Muscle layer of duodenum (tissue), 2 donors: ENCODE measurements at regions not wholly inside any gene's neighbourhood (a gene's known extent, or its start where the extent isn't known, plus 50 kb on each side); places are given as distances from the start of the nearest gene placed in this dataset.

Experiments used
- H3K27ac ChIP-seq: one replicate; pipeline ENCODE4 v1.7.0; 2013; ENCODE audit warnings: mild to moderate bottlenecking, low read length
- H3K27me3 ChIP-seq: one replicate; pipeline ENCODE4 v1.7.0; 2013; ENCODE audit warnings: low read depth, mild to moderate bottlenecking, control low read depth, low read length
- H3K36me3 ChIP-seq, 2 donors: one replicate each; pipeline ENCODE4 v1.7.0; 2013; ENCODE audit warnings: low read length in 2 of 2, control low read depth in 1 of 2, mild to moderate bottlenecking in 1 of 2; ENCODE audit not compliant: insufficient read depth in 2 of 2, control insufficient read depth in 1 of 2
- H3K4me1 ChIP-seq, 2 donors: one replicate each; pipeline ENCODE4 v1.7.0; 2013; ENCODE audit warnings: low read length in 2 of 2, mild to moderate bottlenecking in 2 of 2, control low read depth in 1 of 2, moderate library complexity in 1 of 2; ENCODE audit not compliant: insufficient read depth in 2 of 2, control insufficient read depth in 1 of 2
- H3K4me3 ChIP-seq, 2 donors: one replicate each; pipeline ENCODE4 v1.7.0; 2013; ENCODE audit warnings: low read length in 2 of 2, low read depth in 1 of 2, mild to moderate bottlenecking in 1 of 2
- H3K9me3 ChIP-seq, 2 donors: one replicate each; pipeline ENCODE4 v1.7.0; 2013; ENCODE audit warnings: low read length in 2 of 2, control low read depth in 1 of 2, mild to moderate bottlenecking in 1 of 2; ENCODE audit not compliant: control insufficient read depth in 1 of 2
- donor health status: healthy.

- Histone ChIP-seq H3K27ac (no peak overlapping the region), H3K4me1 (no peaks in the 10 kb centered on the region), H3K9me3 (no peaks in the 10 kb centered on the region), H3K27me3 (no peaks in the 10 kb centered on the region), H3K4me3 (no peak overlapping the region), H3K36me3 (no peaks in the 10 kb centered on the region)
Observed at GRCh38 chr9:86741311-86742208, 205.7 kb downstream of the GAS1 start.

DNA sequence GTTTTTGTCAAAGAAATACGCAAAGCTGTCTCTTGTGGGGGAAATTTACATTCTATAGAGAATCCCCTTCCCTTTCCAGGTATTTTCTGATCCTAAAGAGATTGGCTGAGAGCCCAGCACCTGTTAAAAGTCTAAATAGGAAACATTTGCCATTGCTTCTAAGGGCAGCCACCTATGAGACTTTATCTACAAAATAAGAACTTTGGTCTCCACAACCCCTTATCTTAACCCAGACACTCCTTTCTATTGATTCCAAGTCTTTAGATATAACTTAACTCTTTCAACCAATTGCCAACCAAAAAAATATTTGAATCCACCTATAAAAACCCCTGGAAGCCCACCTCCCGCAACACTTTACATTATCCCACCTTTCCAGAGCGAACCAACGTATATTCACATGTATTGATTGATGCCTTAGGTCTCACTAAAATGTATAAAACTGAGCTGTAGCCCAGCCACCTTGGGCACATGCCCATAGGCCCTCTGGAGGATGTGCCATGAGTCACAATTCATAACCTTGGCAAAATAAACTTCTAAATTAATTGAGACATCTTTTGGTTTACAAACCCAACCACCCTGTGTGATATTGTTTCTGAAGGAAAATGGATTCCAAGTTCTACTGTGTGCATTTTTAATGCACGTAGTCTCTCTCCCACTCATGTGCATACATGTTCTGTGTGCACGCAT is 211.4 kb downstream of the GAS1 start:
- H3K4me1 ChIP-seq = no peaks in the 10 kb centered on the region
- H3K27me3 ChIP-seq = no peaks in the 10 kb centered on the region
- H3K27ac ChIP-seq = no peak overlapping the region
- no peak overlapping the region for H3K4me3 ChIP-seq
- H3K36me3 ChIP-seq = no peaks in the 10 kb centered on the region
- H3K9me3 ChIP-seq = no peaks in the 10 kb centered on the region

GRCh38 chr9:86734771-86735170 is 212.5 kb downstream of the GAS1 start:
- Histone ChIP-seq H3K4me3 (no peak overlapping the region), H3K27ac (no peak overlapping the region), H3K9me3 (no peaks in the 10 kb centered on the region)

GRCh38 chr9:86733929-86734328 is 213.4 kb downstream of the GAS1 start:
- H3K27ac ChIP-seq = no peak overlapping the region

More at GRCh38 chr9:86734771-86735170, 212.5 kb downstream of the GAS1 start:
- no peaks in the 10 kb centered on the region for H3K27me3 ChIP-seq
- no peaks in the 10 kb centered on the region for H3K4me1 ChIP-seq
- no peaks in the 10 kb centered on the region for H3K36me3 ChIP-seq

DNA sequence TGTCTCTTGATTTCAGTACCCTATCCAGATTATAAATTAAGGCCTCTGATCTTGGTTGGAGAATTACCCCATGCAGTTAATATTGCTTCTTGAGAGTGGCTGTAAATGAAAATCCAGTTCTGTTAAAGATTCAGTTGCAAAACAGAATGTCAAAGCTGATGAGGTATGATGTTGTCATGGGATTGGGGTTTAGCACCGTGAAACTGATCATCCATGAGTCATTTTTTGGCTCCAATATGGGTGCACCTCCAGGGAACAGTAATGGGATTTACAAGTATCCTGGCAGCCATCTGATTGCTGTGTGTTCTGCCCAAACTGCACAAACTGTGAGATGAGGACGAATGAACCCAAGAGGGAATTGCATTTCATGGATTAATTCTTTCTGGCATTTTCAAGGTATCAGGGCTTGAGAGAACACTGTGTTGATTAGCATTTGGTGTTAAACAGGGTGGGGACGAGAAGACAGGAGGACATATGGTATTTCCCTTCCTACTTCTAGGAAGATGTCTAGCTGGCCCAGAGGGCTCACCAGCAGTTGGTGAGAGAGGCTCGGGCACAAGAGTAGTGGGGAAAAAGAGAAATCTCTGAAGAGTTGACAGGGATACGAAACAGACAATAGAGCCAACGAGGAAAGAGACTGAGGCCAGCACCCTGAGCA is 214.7 kb downstream of the GAS1 start:
- H3K4me3 ChIP-seq = no peak overlapping the region

More at GRCh38 chr9:86733929-86734328, 213.4 kb downstream of the GAS1 start:
- H3K27me3 ChIP-seq = no peaks in the 10 kb centered on the region
- no peak overlapping the region for H3K4me3 ChIP-seq
- H3K36me3 ChIP-seq = no peaks in the 10 kb centered on the region
- no peaks in the 10 kb centered on the region for H3K4me1 ChIP-seq
- no peaks in the 10 kb centered on the region for H3K9me3 ChIP-seq

DNA sequence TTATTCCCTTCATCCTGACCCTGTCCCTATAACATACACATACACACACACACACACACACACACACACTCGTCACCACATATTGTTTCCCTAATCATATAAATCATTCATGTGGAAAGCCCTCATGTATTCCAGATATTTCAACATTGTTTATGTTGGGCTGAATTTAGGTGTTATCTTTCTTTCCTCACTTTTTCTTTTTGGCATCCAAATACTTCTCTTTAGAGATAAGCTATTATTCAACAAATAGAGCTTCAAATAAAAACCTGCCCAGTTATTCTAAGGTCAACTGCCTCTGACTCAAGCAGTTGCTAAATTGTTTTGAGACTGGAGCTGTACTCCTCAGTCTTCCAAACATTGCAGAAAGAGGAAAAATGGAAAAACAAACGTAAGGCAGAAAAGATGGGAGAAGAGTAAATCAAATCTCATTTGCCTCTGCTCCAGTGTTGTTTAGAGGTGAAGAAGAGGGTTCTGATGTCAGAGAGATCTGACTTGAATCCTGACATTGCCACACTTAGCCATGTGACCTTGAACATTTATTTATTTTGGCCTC is 215.7 kb downstream of the GAS1 start:
- Histone ChIP-seq H3K27me3 (no peaks in the 10 kb centered on the region), H3K4me1 (no peaks in the 10 kb centered on the region), H3K36me3 (no peaks in the 10 kb centered on the region), H3K4me3 (no peak overlapping the region), H3K9me3 (no peaks in the 10 kb centered on the region), H3K27ac (no peak overlapping the region)

More for the DNA sequence above, 214.7 kb downstream of the GAS1 start:
- Histone ChIP-seq H3K27ac (no peak overlapping the region), H3K36me3 (no peaks in the 10 kb centered on the region), H3K9me3 (no peaks in the 10 kb centered on the region), H3K4me1 (no peaks in the 10 kb centered on the region), H3K27me3 (no peaks in the 10 kb centered on the region)

- Histone ChIP-seq H3K36me3 (no peaks in the 10 kb centered on the region), H3K27ac (no peak overlapping the region), H3K9me3 (no peaks in the 10 kb centered on the region), H3K27me3 (no peaks in the 10 kb centered on the region), H3K4me1 (no peaks in the 10 kb centered on the region), H3K4me3 (no peak overlapping the region)
Observed at GRCh38 chr9:86730163-86730928, 217.0 kb downstream of the GAS1 start.

GRCh38 chr9:86724529-86724928 is 222.8 kb downstream of the GAS1 start:
- Histone ChIP-seq H3K4me3 (no peak overlapping the region), H3K27ac (no peak overlapping the region), H3K27me3 (no peaks in the 10 kb centered on the region), H3K4me1 (peaks cover 0 to 4% of the 10 kb centered on the region in 2 donors), H3K36me3 (no peaks in the 10 kb centered on the region), H3K9me3 (no peaks in the 10 kb centered on the region)

GRCh38 chr9:86723346-86723745 is 224.0 kb downstream of the GAS1 start:
- Histone ChIP-seq H3K4me3 (no peak overlapping the region), H3K36me3 (no peaks in the 10 kb centered on the region), H3K9me3 (no peaks in the 10 kb centered on the region), H3K27ac (no peak overlapping the region), H3K4me1 (peaks cover 0 to 4% of the 10 kb centered on the region in 2 donors), H3K27me3 (no peaks in the 10 kb centered on the region)

DNA sequence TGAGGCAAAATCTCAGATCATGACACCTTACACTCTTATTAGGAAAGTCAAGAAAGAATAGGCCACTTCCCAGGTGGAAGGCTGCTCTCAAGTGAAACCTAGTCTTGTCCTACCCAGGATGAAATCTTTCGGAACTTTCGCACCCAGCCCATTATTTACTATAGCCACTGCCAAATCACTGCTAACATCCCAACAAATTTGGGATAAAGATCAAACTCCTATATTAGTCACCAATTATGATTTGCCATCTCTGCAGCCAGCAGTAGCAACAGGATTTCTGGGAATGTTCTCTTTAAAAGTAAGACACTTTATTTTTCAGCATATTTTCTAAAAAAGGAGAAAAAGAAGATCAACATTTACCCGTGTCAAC is 224.6 kb downstream of the GAS1 start:
- Histone ChIP-seq H3K4me3 (no peak overlapping the region), H3K27me3 (no peaks in the 10 kb centered on the region), H3K9me3 (no peaks in the 10 kb centered on the region), H3K4me1 (peaks cover 0 to 4% of the 10 kb centered on the region in 2 donors), H3K36me3 (no peaks in the 10 kb centered on the region), H3K27ac (peak overlapping the region; percentile 12)
